C4-2B (cell line): ENCODE measurements at regions not wholly inside any gene's neighbourhood (a gene's known extent, or its start where the extent isn't known, plus 50 kb on each side); places are given as distances from the start of the nearest gene placed in this dataset.

Experiments
- CTCF ChIP-seq: fragments of 450-650 bp; conservative IDR thresholded peaks from 2 replicates; pipeline ENCODE4 v1.5.1; 2017; ENCODE audit warnings: mild to moderate bottlenecking
- ZFX ChIP-seq: fragments of 450-650 bp; IDR thresholded peaks from 2 replicates; pipeline ENCODE4 v1.6.1; 2017

GRCh38 chr3:140870351-140870750 is 71.3 kb upstream of the SLC25A36 start:
- TF ChIP-seq CTCF (no peak), ZFX (no peak)
